HepG2 (cell line): ENCODE measurements at regions not wholly inside any gene's neighbourhood (a gene's known extent, or its start where the extent isn't known, plus 50 kb on each side); places are given as distances from the start of the nearest gene placed in this dataset.

Experiments
- FIP1L1 ChIP-seq: fragments of 200-400 bp; formaldehyde crosslinking; IDR thresholded peaks from 2 replicates; pipeline ENCODE4 v1.6.1; 2018; ENCODE audit warnings: low read depth, mild to moderate bottlenecking, low read length, moderate library complexity, borderline replicate concordance; ENCODE audit not compliant: insufficient read depth
- NFE2L1 ChIP-seq: sonication (generic); formaldehyde crosslinking; IDR thresholded peaks from 2 replicates; pipeline ENCODE4 v1.4.0; 2020; ENCODE audit warnings: missing genetic modification reagents, mild to moderate bottlenecking, borderline replicate concordance
- NFYC ChIP-seq: IDR thresholded peaks from 2 replicates; pipeline ENCODE4 v1.6.1; 2016; ENCODE audit warnings: missing genetic modification reagents, missing compliant biosample characterization
- NKX3-1 ChIP-seq: sonication (generic); formaldehyde crosslinking; IDR thresholded peaks from 2 replicates; pipeline ENCODE4 v1.5.0; 2020; ENCODE audit warnings: missing genetic modification reagents
- PLRG1 ChIP-seq: fragments of 450-650 bp; conservative IDR thresholded peaks from 2 replicates; pipeline ENCODE4 v1.6.1; 2016
- SMAD3 ChIP-seq: sonication (generic); formaldehyde crosslinking; IDR thresholded peaks from 2 replicates; pipeline ENCODE4 v1.4.0; 2020; ENCODE audit warnings: missing genetic modification reagents
- SP5 ChIP-seq: IDR thresholded peaks from 2 replicates; pipeline ENCODE4 v1.6.1; 2016; ENCODE audit warnings: low read depth, borderline replicate concordance
- TEAD2 ChIP-seq: sonication (generic); formaldehyde crosslinking; IDR thresholded peaks from 2 replicates; pipeline ENCODE4 v1.9.0; 2021; ENCODE audit warnings: missing genetic modification reagents
- THAP11 ChIP-seq: IDR thresholded peaks from 2 replicates; pipeline ENCODE4 v1.6.1; 2016; ENCODE audit warnings: missing biosample characterization, missing genetic modification reagents
- ZFAT ChIP-seq: sonication (generic); formaldehyde crosslinking; conservative IDR thresholded peaks from 2 replicates; pipeline ENCODE4 v1.8.1; 2023; ENCODE audit warnings: missing genetic modification reagents, inconsistent platforms
- ZNF224 ChIP-seq: sonication (generic); formaldehyde crosslinking; IDR thresholded peaks from 2 replicates; pipeline ENCODE4 v1.5.0; 2020; ENCODE audit warnings: mild to moderate bottlenecking, missing genetic modification reagents
- ZNF343 ChIP-seq: sonication (generic); formaldehyde crosslinking; IDR thresholded peaks from 2 replicates; pipeline ENCODE4 v1.4.0; 2020; ENCODE audit warnings: mild to moderate bottlenecking, missing genetic modification reagents
- ZNF563 ChIP-seq: sonication (generic); formaldehyde crosslinking; IDR thresholded peaks from 2 replicates; pipeline ENCODE4 v1.8.0; 2022; ENCODE audit warnings: mild to moderate bottlenecking, moderate library complexity, missing genetic modification reagents
- ZNF7 ChIP-seq: IDR thresholded peaks from 2 replicates; pipeline ENCODE4 v1.6.1; 2016; ENCODE audit warnings: missing biosample characterization, missing genetic modification reagents
- ZNF720 ChIP-seq: sonication (generic); formaldehyde crosslinking; IDR thresholded peaks from 2 replicates; pipeline ENCODE4 v1.4.0; 2020; ENCODE audit warnings: missing genetic modification reagents
- TF ChIP-seq, protein P1 (sequence below): sonication (generic); formaldehyde crosslinking; IDR thresholded peaks from 2 replicates; pipeline ENCODE4 v1.9.0; 2021; ENCODE audit warnings: missing genetic modification reagents, mild to moderate bottlenecking, borderline replicate concordance
- TF ChIP-seq, protein P2 (sequence below): sonication (generic); formaldehyde crosslinking; IDR thresholded peaks from 2 replicates; pipeline ENCODE4 v1.8.1; 2023; ENCODE audit warnings: mild to moderate bottlenecking, missing genetic modification reagents
- TF ChIP-seq, protein P3 (sequence below): sonication (generic); formaldehyde crosslinking; IDR thresholded peaks from 2 replicates; pipeline ENCODE4 v1.5.0; 2020; ENCODE audit warnings: mild to moderate bottlenecking, missing genetic modification reagents, borderline replicate concordance
- TF ChIP-seq, protein P4 (sequence below): sonication (generic); formaldehyde crosslinking; IDR thresholded peaks from 2 replicates; pipeline ENCODE4 v1.4.0; 2020; ENCODE audit warnings: missing genetic modification reagents
- TF ChIP-seq, protein P5 (sequence below): sonication (generic); formaldehyde crosslinking; IDR thresholded peaks from 2 replicates; pipeline ENCODE4 v1.4.0; 2020; ENCODE audit warnings: mild to moderate bottlenecking, missing genetic modification reagents
- TF ChIP-seq, protein P6 (sequence below): sonication (generic); formaldehyde crosslinking; conservative IDR thresholded peaks from 2 replicates; pipeline ENCODE4 v1.8.0; 2022; ENCODE audit warnings: low read depth, missing genetic modification reagents

DNA sequence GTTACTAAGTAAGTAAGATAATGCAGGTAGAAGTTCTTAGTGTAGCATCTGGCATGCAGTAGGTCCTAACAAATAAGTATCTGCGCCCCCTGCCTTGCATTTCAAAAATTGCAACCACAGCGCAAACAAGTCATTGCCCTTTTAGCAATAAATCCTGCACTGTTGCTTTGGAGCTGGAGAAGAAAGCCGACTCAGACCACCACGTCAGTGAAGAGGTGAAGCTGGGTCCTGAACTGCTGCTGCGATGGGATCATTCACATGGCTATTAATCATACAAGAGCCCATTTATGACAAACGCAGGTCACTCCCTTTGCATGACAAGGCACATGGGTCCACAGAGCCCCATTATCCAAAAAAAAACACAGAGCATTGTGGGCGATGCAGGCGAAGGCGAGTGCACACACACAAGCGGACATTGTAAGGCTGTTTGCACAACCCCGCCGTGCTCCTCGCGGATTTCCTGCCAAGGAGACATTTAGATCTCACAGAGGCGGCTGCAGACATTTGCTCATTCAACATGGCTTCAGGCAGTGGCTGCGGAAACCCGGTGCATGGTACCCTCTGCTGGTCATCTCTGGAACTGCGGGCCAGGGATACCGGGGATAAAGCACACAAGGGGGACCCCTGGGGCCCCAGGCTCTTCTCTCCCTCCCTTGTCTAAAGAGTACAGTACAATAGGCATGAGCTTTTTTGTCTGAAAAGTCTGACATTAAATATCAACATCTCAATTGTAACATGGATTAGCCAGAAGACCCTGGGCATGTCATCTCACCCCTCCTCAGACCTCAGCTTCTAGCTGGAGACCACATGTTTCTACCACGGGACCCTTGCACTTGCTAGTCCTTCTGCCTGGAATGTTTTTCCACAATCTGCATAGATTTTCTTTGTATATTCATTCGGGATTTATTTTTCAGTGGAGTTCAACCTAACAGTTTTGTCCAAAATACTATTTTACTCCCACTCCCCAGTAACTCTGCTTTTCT lies 56.7 kb downstream of the CYRIA start (continued):
- TF ChIP-seq, protein P1, sequence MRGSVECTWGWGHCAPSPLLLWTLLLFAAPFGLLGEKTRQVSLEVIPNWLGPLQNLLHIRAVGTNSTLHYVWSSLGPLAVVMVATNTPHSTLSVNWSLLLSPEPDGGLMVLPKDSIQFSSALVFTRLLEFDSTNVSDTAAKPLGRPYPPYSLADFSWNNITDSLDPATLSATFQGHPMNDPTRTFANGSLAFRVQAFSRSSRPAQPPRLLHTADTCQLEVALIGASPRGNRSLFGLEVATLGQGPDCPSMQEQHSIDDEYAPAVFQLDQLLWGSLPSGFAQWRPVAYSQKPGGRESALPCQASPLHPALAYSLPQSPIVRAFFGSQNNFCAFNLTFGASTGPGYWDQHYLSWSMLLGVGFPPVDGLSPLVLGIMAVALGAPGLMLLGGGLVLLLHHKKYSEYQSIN (CRISPR knock-in tag), result no peak
- no peak for TF ChIP-seq NFYC
- no peak for TF ChIP-seq ZNF7
- no peak for TF ChIP-seq ZNF720 (CRISPR knock-in tag)
- TF ChIP-seq, protein P2, sequence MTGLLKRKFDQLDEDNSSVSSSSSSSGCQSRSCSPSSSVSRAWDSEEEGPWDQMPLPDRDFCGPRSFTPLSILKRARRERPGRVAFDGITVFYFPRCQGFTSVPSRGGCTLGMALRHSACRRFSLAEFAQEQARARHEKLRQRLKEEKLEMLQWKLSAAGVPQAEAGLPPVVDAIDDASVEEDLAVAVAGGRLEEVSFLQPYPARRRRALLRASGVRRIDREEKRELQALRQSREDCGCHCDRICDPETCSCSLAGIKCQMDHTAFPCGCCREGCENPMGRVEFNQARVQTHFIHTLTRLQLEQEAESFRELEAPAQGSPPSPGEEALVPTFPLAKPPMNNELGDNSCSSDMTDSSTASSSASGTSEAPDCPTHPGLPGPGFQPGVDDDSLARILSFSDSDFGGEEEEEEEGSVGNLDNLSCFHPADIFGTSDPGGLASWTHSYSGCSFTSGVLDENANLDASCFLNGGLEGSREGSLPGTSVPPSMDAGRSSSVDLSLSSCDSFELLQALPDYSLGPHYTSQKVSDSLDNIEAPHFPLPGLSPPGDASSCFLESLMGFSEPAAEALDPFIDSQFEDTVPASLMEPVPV, result no peak
- no peak for TF ChIP-seq ZNF343
- TF ChIP-seq, protein P3, sequence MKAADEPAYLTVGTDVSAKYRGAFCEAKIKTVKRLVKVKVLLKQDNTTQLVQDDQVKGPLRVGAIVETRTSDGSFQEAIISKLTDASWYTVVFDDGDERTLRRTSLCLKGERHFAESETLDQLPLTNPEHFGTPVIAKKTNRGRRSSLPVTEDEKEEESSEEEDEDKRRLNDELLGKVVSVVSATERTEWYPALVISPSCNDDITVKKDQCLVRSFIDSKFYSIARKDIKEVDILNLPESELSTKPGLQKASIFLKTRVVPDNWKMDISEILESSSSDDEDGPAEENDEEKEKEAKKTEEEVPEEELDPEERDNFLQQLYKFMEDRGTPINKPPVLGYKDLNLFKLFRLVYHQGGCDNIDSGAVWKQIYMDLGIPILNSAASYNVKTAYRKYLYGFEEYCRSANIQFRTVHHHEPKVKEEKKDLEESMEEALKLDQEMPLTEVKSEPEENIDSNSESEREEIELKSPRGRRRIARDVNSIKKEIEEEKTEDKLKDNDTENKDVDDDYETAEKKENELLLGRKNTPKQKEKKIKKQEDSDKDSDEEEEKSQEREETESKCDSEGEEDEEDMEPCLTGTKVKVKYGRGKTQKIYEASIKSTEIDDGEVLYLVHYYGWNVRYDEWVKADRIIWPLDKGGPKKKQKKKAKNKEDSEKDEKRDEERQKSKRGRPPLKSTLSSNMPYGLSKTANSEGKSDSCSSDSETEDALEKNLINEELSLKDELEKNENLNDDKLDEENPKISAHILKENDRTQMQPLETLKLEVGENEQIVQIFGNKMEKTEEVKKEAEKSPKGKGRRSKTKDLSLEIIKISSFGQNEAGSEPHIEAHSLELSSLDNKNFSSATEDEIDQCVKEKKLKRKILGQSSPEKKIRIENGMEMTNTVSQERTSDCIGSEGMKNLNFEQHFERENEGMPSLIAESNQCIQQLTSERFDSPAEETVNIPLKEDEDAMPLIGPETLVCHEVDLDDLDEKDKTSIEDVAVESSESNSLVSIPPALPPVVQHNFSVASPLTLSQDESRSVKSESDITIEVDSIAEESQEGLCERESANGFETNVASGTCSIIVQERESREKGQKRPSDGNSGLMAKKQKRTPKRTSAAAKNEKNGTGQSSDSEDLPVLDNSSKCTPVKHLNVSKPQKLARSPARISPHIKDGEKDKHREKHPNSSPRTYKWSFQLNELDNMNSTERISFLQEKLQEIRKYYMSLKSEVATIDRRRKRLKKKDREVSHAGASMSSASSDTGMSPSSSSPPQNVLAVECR (CRISPR knock-in tag), result no peak
- TF ChIP-seq PLRG1, result no peak
- no peak for TF ChIP-seq FIP1L1
- no peak for TF ChIP-seq NFE2L1 (CRISPR knock-in tag)
- TF ChIP-seq SMAD3, result no peak
- TF ChIP-seq, protein P4, sequence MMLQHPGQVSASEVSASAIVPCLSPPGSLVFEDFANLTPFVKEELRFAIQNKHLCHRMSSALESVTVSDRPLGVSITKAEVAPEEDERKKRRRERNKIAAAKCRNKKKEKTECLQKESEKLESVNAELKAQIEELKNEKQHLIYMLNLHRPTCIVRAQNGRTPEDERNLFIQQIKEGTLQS, result no peak
- TF ChIP-seq NKX3-1 (CRISPR knock-in tag), result no peak
- TF ChIP-seq, protein P5, sequence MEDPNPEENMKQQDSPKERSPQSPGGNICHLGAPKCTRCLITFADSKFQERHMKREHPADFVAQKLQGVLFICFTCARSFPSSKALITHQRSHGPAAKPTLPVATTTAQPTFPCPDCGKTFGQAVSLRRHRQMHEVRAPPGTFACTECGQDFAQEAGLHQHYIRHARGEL (CRISPR knock-in tag), result no peak
- TF ChIP-seq ZNF563 (CRISPR knock-in tag), result no peak
- no peak for TF ChIP-seq ZNF224 (CRISPR knock-in tag)
- TF ChIP-seq, protein P6, sequence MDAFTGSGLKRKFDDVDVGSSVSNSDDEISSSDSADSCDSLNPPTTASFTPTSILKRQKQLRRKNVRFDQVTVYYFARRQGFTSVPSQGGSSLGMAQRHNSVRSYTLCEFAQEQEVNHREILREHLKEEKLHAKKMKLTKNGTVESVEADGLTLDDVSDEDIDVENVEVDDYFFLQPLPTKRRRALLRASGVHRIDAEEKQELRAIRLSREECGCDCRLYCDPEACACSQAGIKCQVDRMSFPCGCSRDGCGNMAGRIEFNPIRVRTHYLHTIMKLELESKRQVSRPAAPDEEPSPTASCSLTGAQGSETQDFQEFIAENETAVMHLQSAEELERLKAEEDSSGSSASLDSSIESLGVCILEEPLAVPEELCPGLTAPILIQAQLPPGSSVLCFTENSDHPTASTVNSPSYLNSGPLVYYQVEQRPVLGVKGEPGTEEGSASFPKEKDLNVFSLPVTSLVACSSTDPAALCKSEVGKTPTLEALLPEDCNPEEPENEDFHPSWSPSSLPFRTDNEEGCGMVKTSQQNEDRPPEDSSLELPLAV (CRISPR knock-in tag), result no peak
- TF ChIP-seq ZFAT (CRISPR knock-in tag), result no peak
- TF ChIP-seq THAP11, result no peak
- TF ChIP-seq TEAD2 (CRISPR knock-in tag), result no peak
- no peak for TF ChIP-seq SP5 (CRISPR knock-in tag)
